ENCODE measurements at regions not wholly inside any gene's neighbourhood (a gene's known extent, or its start where the extent isn't known, plus 50 kb on each side); places are given as distances from the start of the nearest gene placed in this dataset.
"Not testable (repeated sequence)": the region's sequence is repeated elsewhere in the genome, so short reads cannot be mapped to it uniquely, and the experiment has no call there.

DNA sequence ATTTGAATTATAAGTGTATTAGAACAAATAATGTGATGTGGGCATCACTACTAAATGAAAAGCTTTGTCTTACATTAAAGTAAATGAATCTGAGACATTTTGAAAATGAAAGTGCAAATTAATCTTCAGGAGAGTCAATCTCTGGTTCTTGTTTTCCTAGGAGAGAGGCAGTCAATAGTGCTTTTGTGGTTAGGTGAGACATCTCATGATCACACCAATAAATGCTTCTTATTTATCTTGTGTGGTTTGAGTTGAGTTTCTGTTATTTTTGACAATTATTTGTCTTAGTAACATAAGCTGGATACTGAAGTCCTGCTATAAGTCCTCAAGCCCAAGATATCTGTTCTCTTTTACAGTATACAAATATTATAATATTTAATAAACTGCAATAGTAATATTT, 1378.0 kb upstream of the PCDH9 start:
- DNase-seq = no peak

- DNase-seq = no peak
Observed at GRCh38 chr13:68597641-68598040, 1367.5 kb upstream of the PCDH9 start.

DNA sequence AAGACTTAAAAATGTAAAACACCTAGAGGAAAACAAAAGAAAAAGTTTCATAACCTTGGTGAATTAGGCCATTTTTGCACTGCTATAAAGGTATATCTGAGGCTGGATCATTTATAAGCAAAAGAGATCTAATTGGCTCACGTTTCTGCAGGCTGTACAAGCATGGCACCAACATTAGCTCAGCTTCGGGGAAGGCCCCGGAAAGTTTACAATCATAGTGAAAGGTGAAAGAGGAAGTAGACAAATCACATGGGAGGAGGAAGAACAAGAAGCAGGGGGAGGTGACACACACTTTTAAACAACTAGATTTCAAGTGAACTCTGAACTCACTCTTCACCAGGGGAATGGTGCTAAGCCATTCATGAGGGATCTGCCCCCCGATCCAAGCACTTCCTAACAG, 1358.5 kb upstream of the PCDH9 start:
- peak; percentile 93 for DNase-seq

GRCh38 chr13:68584776-68585175, 1354.6 kb upstream of the PCDH9 start:
- no peak for DNase-seq

GRCh38 chr13:68574053-68574452, 1343.9 kb upstream of the PCDH9 start:
- DNase-seq = peak; percentile 56

DNA sequence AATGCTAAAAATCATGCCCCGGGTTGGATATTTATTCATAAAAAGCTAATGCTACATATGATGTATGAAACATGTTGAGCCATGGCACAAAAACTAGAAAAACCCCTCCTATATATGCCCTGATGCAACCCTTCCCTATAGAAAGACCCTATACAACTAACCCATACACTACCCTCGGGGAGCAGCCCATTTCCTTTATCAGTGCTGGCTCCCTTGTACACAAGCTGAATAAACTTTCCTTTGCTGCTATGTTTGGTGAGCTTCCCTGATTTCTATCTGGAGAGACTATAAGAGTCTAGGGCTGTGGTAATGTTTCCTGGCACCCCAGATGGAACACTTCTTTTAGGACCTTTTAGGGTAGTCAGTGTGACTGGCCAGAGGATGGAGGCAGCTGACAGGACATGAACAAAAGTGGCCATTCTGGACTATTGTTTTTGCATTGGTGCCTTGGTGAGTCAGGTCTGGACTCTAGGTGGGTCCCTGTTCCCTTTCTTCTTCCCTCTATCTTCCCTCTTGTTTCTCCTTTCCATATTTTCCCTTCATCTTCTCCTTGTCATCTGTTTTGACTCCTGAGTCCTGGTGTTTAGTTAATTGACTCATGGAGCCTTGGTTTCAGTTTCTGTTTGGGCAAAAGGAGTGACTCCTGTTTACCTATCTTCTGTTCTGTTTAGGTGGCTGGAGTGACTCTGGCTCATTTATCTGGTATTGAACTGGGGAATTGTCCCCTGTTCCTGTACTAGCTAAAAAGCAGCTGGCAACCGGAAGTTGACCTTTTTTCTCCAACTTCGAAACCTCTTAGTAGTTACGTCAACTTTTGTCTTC, 1321.8 kb upstream of the PCDH9 start:
- DNase-seq = no peak

GRCh38 chr13:68550330-68550729, 1320.2 kb upstream of the PCDH9 start:
- DNase-seq = no peak

GRCh38 chr13:68540244-68540643, 1310.1 kb upstream of the PCDH9 start:
- DNase-seq = no peak

DNA sequence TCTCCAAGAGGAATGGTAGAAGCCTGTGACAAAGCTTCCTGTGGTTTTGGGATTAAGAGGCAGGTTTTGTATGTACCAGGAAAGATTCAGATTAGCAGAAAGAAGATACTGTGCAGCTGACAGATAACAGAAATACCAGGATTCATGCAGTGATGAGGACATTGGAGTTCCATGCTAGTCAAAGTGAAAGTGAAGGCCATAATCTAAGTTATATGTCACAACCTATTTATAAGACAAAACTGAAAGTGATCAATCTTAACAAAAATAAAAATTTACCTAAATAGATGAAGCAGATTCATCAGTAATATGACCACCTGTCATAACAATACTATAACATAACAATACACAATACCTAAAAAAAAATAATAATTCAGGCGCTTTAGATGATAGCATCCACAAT, 1305.2 kb upstream of the PCDH9 start:
- no peak for DNase-seq

DNA sequence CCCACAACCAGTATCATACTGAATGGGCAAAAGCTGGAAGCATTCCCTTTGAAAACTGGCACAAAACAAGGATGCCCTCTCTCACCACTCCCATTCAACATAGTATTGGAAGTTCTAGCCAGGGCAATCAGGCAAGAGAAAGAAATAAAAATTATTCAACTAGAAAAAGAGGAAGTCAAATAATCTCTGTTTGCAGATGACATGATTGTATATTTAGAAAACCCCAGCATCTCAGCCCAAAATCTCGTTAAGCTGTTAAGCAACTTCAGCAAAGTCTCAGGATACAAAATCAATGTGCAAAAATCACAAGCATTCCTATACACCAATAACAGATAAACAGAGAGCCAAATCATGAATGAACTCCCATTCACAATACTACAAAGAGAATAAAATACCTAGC, 1297.0 kb upstream of the PCDH9 start:
- not testable (repeated sequence) for DNase-seq

- no peak for DNase-seq
Observed at GRCh38 chr13:68523838-68524424, 1293.8 kb upstream of the PCDH9 start.

- no peak for DNase-seq
Observed at GRCh38 chr13:68522184-68522583, 1292.0 kb upstream of the PCDH9 start.

- DNase-seq = no peak
Observed at GRCh38 chr13:68509734-68510621, 1279.8 kb upstream of the PCDH9 start.

GRCh38 chr13:68506888-68507551, 1276.9 kb upstream of the PCDH9 start:
- no peak for DNase-seq

- DNase-seq = no peak
Observed at GRCh38 chr13:68490594-68490993, 1260.5 kb upstream of the PCDH9 start.

- DNase-seq = no peak
Observed at GRCh38 chr13:68481130-68481529, 1251.0 kb upstream of the PCDH9 start.

- DNase-seq = no peak
Observed at GRCh38 chr13:68473834-68474326, 1243.7 kb upstream of the PCDH9 start.

GRCh38 chr13:68467160-68467559, 1237.0 kb upstream of the PCDH9 start:
- no peak for DNase-seq

DNA sequence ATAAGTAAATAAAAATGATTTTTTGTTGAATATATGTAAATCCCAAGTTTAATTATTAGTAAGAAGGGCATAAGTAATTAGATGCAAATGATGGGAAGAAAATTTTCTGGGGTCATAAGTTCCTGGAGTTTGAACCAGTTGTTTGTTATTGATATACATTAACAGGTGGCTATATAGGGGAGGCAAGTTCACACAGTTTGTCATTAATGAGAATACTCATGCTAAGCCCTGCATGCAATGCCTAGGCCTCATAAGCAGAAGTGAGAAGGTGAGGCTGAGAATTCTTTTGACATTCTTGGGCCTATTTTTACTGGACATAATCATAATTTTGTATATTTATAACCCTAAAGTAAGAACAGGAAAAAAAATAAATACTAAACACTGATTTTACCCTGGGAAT, 1210.7 kb upstream of the PCDH9 start:
- no peak for DNase-seq

- DNase-seq = peak; percentile 21
Observed at GRCh38 chr13:68439817-68440216, 1209.7 kb upstream of the PCDH9 start.

GRCh38 chr13:68428292-68428691, 1198.2 kb upstream of the PCDH9 start:
- DNase-seq = no peak

- DNase-seq = no peak
Observed at GRCh38 chr13:68417801-68418200, 1187.7 kb upstream of the PCDH9 start.

DNA sequence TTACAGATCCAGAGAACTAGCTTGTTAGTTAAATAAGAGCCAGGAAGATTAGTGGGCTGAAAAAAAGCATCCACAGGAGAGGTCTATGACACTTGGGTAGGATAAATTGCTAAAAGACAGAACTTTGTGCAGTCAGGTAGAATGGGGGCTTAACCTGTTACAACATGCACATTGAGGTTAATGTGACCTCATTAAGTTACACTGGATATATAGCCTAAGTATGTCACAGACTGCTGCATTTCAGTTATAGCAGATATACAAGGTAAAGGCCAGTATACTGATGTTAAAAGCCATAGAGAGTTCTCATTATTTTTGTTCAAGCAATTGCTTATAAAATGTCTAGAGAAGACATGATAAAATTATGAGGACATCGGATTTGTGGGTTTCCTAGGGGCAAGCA, 1179.9 kb upstream of the PCDH9 start:
- no peak for DNase-seq
